Esophagus muscularis mucosa (tissue), 3 donors: ENCODE measurements at regions not wholly inside any gene's neighbourhood (a gene's known extent, or its start where the extent isn't known, plus 50 kb on each side); places are given as distances from the start of the nearest gene placed in this dataset.

Experiments used
- CTCF ChIP-seq, 3 experiments: fragments of 200-600 bp in 2 of 3; fragments of 450-650 bp in 1 of 3; sonication (generic) in 2 of 3; IDR thresholded peaks; one replicate each; pipeline ENCODE4 v1.5.1; 2017 to 2019; ENCODE audit warnings: antibody characterized with exemption in 3 of 3, mild to moderate bottlenecking in 2 of 3, moderate library complexity in 1 of 3
- POLR2AphosphoS5 ChIP-seq, 2 donors: sonication (generic); formaldehyde crosslinking; IDR thresholded peaks; one replicate each; pipeline ENCODE4 v1.6.1; 2017; ENCODE audit warnings: antibody characterized with exemption in 2 of 2

- no peak for TF ChIP-seq CTCF (IDR thresholded peaks at IDR 0.05)
- peak in 1 of 2 donors; percentile 8 for TF ChIP-seq POLR2AphosphoS5 (IDR thresholded peaks at IDR 0.05)
Observed at GRCh38 chr22:27207907-27208306, 550.5 kb downstream of the MIAT start.
